GM23338 (cell line): ENCODE measurements at regions not wholly inside any gene's neighbourhood (a gene's known extent, or its start where the extent isn't known, plus 50 kb on each side); places are given as distances from the start of the nearest gene placed in this dataset.

Source experiments
- ATAC-seq: fragments of 200-7000 bp; cut with Tn5 transposase; 3 replicates; pipeline ENCODE4 v1.9.1; 2020
- DNase-seq: peaks from one replicate; pipeline ENCODE4 v3.0.0-alpha.2; 2015; ENCODE audit warnings: low spot score
- H2AFZ ChIP-seq: fragments of 200-600 bp; sonication (generic); 2 replicates; pipeline ENCODE4 v1.8.0; 2016; ENCODE audit warnings: antibody characterized with exemption, mild to moderate bottlenecking, moderate library complexity
- H3F3A ChIP-seq: fragments of 200-600 bp; sonication (generic); replicated peaks from 2 replicates; pipeline ENCODE4 v1.8.0; 2017; ENCODE audit warnings: antibody characterized with exemption, mixed run types, low read depth
- H3K27ac ChIP-seq: fragments of 200-600 bp; sonication (generic); 2 replicates; pipeline ENCODE4 v1.6.1; 2016; ENCODE audit warnings: low read depth
- H3K27me3 ChIP-seq: fragments of 200-600 bp; sonication (generic); 2 replicates; pipeline ENCODE4 v1.8.0; 2016; ENCODE audit warnings: mild to moderate bottlenecking, mixed run types, moderate library complexity; ENCODE audit not compliant: insufficient read depth
- H3K36me3 ChIP-seq: fragments of 200-600 bp; sonication (generic); 2 replicates; pipeline ENCODE4 v1.8.0; 2016; ENCODE audit warnings: mild to moderate bottlenecking; ENCODE audit not compliant: insufficient read depth
- H3K4me1 ChIP-seq: fragments of 200-600 bp; sonication (generic); 2 replicates; pipeline ENCODE4 v1.8.0; 2016; ENCODE audit warnings: mild to moderate bottlenecking, moderate library complexity; ENCODE audit not compliant: insufficient read depth
- H3K4me2 ChIP-seq: fragments of 200-600 bp; sonication (generic); 2 replicates; pipeline ENCODE4 v1.7.1; 2017; ENCODE audit warnings: mixed run types
- H3K4me3 ChIP-seq: fragments of 200-600 bp; sonication (generic); 2 replicates; pipeline ENCODE4 v1.6.1; 2016; ENCODE audit warnings: mixed run types
- H3K79me2 ChIP-seq: fragments of 200-600 bp; sonication (generic); replicated peaks from 2 replicates; pipeline ENCODE4 v1.8.0; 2017; ENCODE audit warnings: mild to moderate bottlenecking; ENCODE audit not compliant: insufficient read depth
- H3K9me2 ChIP-seq: fragments of 200-600 bp; sonication (generic); 2 replicates; pipeline ENCODE4 v1.8.0; 2017; ENCODE audit not compliant: insufficient read depth
- H4K20me1 ChIP-seq: fragments of 200-600 bp; sonication (generic); replicated peaks from 2 replicates; pipeline ENCODE4 v1.8.0; 2017; ENCODE audit warnings: mild to moderate bottlenecking; ENCODE audit not compliant: insufficient read depth
- H3K27ac Mint-ChIP-seq: 2 replicates; pipeline ENCODE4 v1.8.0; 2020; ENCODE audit warnings: inconsistent platforms, mild to moderate bottlenecking, moderate library complexity, mixed read lengths
- H3K27me3 Mint-ChIP-seq: 3 replicates; pipeline ENCODE4 v1.8.0; 2022; ENCODE audit warnings: low read depth, mild to moderate bottlenecking, moderate library complexity, mixed read lengths, inconsistent platforms; ENCODE audit not compliant: insufficient read depth, poor library complexity
- H3K36me3 Mint-ChIP-seq: 3 replicates; pipeline ENCODE4 v1.8.0; 2021; ENCODE audit warnings: low read depth, mild to moderate bottlenecking, inconsistent platforms, moderate library complexity, mixed read lengths
- H3K4me1 Mint-ChIP-seq: 3 replicates; pipeline ENCODE4 v1.8.0; 2020; ENCODE audit warnings: mild to moderate bottlenecking, inconsistent platforms, mixed read lengths
- H3K4me3 Mint-ChIP-seq: 3 replicates; pipeline ENCODE4 v1.8.0; 2021; ENCODE audit warnings: moderate library complexity, mild to moderate bottlenecking, inconsistent platforms, mixed read lengths
- H3K9me3 Mint-ChIP-seq: 3 replicates; pipeline ENCODE4 v1.8.0; 2020; ENCODE audit warnings: moderate library complexity, mild to moderate bottlenecking, inconsistent platforms, mixed read lengths
- CREB1 ChIP-seq: fragments of 250-450 bp; sonication (Bioruptor Pico); IDR thresholded peaks from 2 replicates; pipeline ENCODE4 v1.5.0; 2020; ENCODE audit warnings: low read depth, mild to moderate bottlenecking, moderate library complexity
- CTCF ChIP-seq, 2 experiments: fragments of 200-600 bp in 1 of 2; sonication (generic) in 1 of 2; conservative IDR thresholded peaks; 2 replicates each; pipeline versions ENCODE4 v1.5.1 to v1.6.1; 2016 to 2017; ENCODE audit warnings: antibody characterized with exemption in 2 of 2, low read depth in 2 of 2, mild to moderate bottlenecking in 2 of 2, moderate library complexity in 1 of 2
- EZH2 ChIP-seq: fragments of 200-600 bp; sonication (generic); IDR thresholded peaks from one replicate; pipeline ENCODE4 v1.8.0; 2017; ENCODE audit warnings: antibody characterized with exemption, mild to moderate bottlenecking, low read depth; ENCODE audit not compliant: unreplicated experiment
- EZH2phosphoT487 ChIP-seq: fragments of 200-600 bp; sonication (generic); IDR thresholded peaks from one replicate; pipeline ENCODE4 v1.8.1; 2018; ENCODE audit warnings: antibody characterized with exemption; ENCODE audit not compliant: unreplicated experiment
- NANOG ChIP-seq: IDR thresholded peaks from 2 replicates; pipeline ENCODE4 v1.6.1; 2016; ENCODE audit warnings: antibody characterized with exemption, borderline replicate concordance
- POLR2AphosphoS5 ChIP-seq: IDR thresholded peaks from 2 replicates; pipeline ENCODE4 v1.6.1; 2016; ENCODE audit warnings: antibody characterized with exemption, low read depth
- REST ChIP-seq: IDR thresholded peaks from one replicate; pipeline ENCODE4 v1.6.1; 2018; ENCODE audit warnings: antibody characterized with exemption; ENCODE audit not compliant: unreplicated experiment
- STAT1 ChIP-seq: IDR thresholded peaks from one replicate; pipeline ENCODE4 v1.6.1; 2016; ENCODE audit warnings: antibody characterized with exemption; ENCODE audit not compliant: unreplicated experiment
- ZNF462 ChIP-seq: fragments of 250-450 bp; sonication (Bioruptor Pico); IDR thresholded peaks from 2 replicates; pipeline ENCODE4 v1.5.0; 2020; ENCODE audit warnings: mild to moderate bottlenecking, moderate library complexity

GRCh38 chrX:10314530-10315104 is 157.8 kb downstream of the CLCN4 start (continued):
- TF ChIP-seq REST: no peak
- no peak for TF ChIP-seq NANOG

GRCh38 chrX:10325611-10326010 is 168.8 kb downstream of the CLCN4 start:
- H3K79me2 ChIP-seq: no peaks in the 10 kb centered on the region
- Mint-ChIP-seq H3K27me3 (no peaks in the 10 kb centered on the region), H3K36me3 (no peaks in the 10 kb centered on the region), H3K4me1 (0 out of 3 replicates have a peak, but pooled peaks cover 2% of the 10 kb centered on the region), H3K9me3 (no peaks in the 10 kb centered on the region), H3K4me3 (no peak overlapping the region), H3K27ac (no peak overlapping the region)
- no peak overlapping the region for H3K4me3 ChIP-seq
- no peaks in the 10 kb centered on the region for H3K27me3 ChIP-seq
- no peaks in the 10 kb centered on the region for H3K9me2 ChIP-seq
- H3K36me3 ChIP-seq: no peaks in the 10 kb centered on the region
- no peaks in the 10 kb centered on the region for H4K20me1 ChIP-seq
- H3K27ac ChIP-seq: no peak overlapping the region
- no peak overlapping the region for H3K4me2 ChIP-seq
- no peak overlapping the region for H2AFZ ChIP-seq
- ATAC-seq (no peak), DNase-seq (no peak)
- no peaks in the 10 kb centered on the region for H3F3A ChIP-seq
- no peaks in the 10 kb centered on the region for H3K4me1 ChIP-seq
- no peak for TF ChIP-seq EZH2phosphoT487
- TF ChIP-seq CTCF (conservative IDR thresholded peaks at IDR 0.05; ENCODE audit: low read depth in 2 of 2): no peak
- TF ChIP-seq EZH2: no peak
- TF ChIP-seq ZNF462 (CRISPR knock-in tag): no peak
- TF ChIP-seq STAT1: no peak
- TF ChIP-seq NANOG: no peak
- TF ChIP-seq POLR2AphosphoS5: no peak
- no peak for TF ChIP-seq CREB1 (CRISPR knock-in tag)
- no peak for TF ChIP-seq REST
